Lung (tissue), 11 donors: ENCODE measurements at regions not wholly inside any gene's neighbourhood (a gene's known extent, or its start where the extent isn't known, plus 50 kb on each side); places are given as distances from the start of the nearest gene placed in this dataset.
"Not testable (repeated sequence)": the region's sequence is repeated elsewhere in the genome, so short reads cannot be mapped to it uniquely, and the experiment has no call there.

Source experiments
- ATAC-seq: fragments of 200-7000 bp; cut with Tn5 transposase; one replicate; pipeline ENCODE4 v1.9.1; 2020; ENCODE audit warnings: moderate number of reproducible peaks; ENCODE audit not compliant: insufficient read depth, low FRiP score
- DNase-seq, 3 donors: peaks; one replicate each; pipeline ENCODE4 v3.0.0-alpha.2; 2013 to 2017
- H3K27ac ChIP-seq, 2 donors: one replicate each; pipeline ENCODE4 v1.5.1; 2013; ENCODE audit warnings: mild to moderate bottlenecking in 2 of 2, moderate library complexity in 2 of 2, control low read depth in 1 of 2, inconsistent platforms in 1 of 2, low read depth in 1 of 2, low read length in 1 of 2
- H3K27me3 ChIP-seq, 3 donors: one replicate each; pipeline ENCODE4 v1.5.1; 2013; ENCODE audit warnings: low read length in 2 of 3; ENCODE audit not compliant: control insufficient read depth in 3 of 3, insufficient read depth in 3 of 3
- H3K36me3 ChIP-seq, 4 donors: one replicate each; pipeline ENCODE4 v1.5.1; 2013; ENCODE audit warnings: low read length in 4 of 4, mild to moderate bottlenecking in 1 of 4, moderate library complexity in 1 of 4; ENCODE audit not compliant: control insufficient read depth in 4 of 4, insufficient read depth in 4 of 4
- H3K4me1 ChIP-seq, 5 donors: one replicate each; pipeline ENCODE4 v1.5.1; 2013; ENCODE audit warnings: low read length in 5 of 5, mild to moderate bottlenecking in 2 of 5, moderate library complexity in 1 of 5; ENCODE audit not compliant: control insufficient read depth in 5 of 5, insufficient read depth in 5 of 5
- H3K4me3 ChIP-seq: one replicate; pipeline ENCODE4 v1.5.1; 2013; ENCODE audit warnings: mild to moderate bottlenecking, control low read depth, moderate library complexity
- H3K9ac ChIP-seq, 2 donors: one replicate each; pipeline ENCODE4 v1.5.1; 2013; ENCODE audit warnings: low read length in 2 of 2, control low read depth in 1 of 2; ENCODE audit not compliant: insufficient read depth in 1 of 2
- H3K9me3 ChIP-seq, 4 donors: one replicate each; pipeline ENCODE4 v1.5.1; 2013; ENCODE audit warnings: low read length in 3 of 4, mild to moderate bottlenecking in 1 of 4, moderate library complexity in 1 of 4; ENCODE audit not compliant: control insufficient read depth in 4 of 4, insufficient read depth in 3 of 4
- WGBS, 2 donors: extraction: QIAGEN DNeasy Blood & Tissue Kit; methylation state at CpG; one replicate each; pipeline ENCODE4 v1.1.7; 2013; 5-methylcytosine and 5-hydroxymethylcytosine counted together
- TF ChIP-seq, protein P1 (sequence below): IDR thresholded peaks from 2 replicates; pipeline ENCODE4 v1.5.1; 2012; ENCODE audit warnings: mild to moderate bottlenecking; ENCODE audit errors: control extremely low read depth, extremely low read depth
- donor health status: control.
- donor health status: control.
- donor health status: Bipolar disorder and iron deficiency.
- donor health status: healthy.
- donor health status: DM: yes; HTN: yes; CAD: no.

DNA sequence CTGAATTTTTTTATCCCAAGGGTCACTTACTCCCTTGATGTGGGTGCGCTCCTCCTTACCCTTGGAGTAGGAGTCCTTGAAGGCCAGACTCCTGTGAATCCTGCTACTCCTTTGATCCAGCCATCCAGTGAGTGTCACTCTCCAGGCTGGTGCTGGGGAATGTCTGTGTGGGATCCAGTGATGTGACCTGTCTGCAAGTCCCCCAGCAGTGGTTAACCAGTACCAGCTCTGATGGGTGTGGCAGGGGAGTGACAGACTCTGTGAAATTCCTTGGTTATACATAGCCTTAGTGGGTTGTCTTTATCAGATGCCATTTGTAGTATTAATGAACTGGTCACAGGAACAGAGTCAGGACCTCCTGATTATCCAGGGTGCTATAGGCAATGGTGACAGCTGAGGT is 409.5 kb upstream of the LMO3 start:
- ATAC-seq (no peak), DNase-seq (no peak)
- Histone ChIP-seq H3K27ac (no peak overlapping the region), H3K4me3 (no peak overlapping the region), H3K9me3 (peaks cover 0 to 4% (median 0%) of the 10 kb centered on the region in 4 donors), H3K36me3 (no peaks in the 10 kb centered on the region), H3K9ac (no peak overlapping the region), H3K27me3 (no peaks in the 10 kb centered on the region), H3K4me1 (no peaks in the 10 kb centered on the region)
- TF ChIP-seq, protein P1, sequence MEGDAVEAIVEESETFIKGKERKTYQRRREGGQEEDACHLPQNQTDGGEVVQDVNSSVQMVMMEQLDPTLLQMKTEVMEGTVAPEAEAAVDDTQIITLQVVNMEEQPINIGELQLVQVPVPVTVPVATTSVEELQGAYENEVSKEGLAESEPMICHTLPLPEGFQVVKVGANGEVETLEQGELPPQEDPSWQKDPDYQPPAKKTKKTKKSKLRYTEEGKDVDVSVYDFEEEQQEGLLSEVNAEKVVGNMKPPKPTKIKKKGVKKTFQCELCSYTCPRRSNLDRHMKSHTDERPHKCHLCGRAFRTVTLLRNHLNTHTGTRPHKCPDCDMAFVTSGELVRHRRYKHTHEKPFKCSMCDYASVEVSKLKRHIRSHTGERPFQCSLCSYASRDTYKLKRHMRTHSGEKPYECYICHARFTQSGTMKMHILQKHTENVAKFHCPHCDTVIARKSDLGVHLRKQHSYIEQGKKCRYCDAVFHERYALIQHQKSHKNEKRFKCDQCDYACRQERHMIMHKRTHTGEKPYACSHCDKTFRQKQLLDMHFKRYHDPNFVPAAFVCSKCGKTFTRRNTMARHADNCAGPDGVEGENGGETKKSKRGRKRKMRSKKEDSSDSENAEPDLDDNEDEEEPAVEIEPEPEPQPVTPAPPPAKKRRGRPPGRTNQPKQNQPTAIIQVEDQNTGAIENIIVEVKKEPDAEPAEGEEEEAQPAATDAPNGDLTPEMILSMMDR, result no peak
- WGBS, 2 donors, result 95 to 100% methylated on average over 1 of the region's 1 CpG

DNA sequence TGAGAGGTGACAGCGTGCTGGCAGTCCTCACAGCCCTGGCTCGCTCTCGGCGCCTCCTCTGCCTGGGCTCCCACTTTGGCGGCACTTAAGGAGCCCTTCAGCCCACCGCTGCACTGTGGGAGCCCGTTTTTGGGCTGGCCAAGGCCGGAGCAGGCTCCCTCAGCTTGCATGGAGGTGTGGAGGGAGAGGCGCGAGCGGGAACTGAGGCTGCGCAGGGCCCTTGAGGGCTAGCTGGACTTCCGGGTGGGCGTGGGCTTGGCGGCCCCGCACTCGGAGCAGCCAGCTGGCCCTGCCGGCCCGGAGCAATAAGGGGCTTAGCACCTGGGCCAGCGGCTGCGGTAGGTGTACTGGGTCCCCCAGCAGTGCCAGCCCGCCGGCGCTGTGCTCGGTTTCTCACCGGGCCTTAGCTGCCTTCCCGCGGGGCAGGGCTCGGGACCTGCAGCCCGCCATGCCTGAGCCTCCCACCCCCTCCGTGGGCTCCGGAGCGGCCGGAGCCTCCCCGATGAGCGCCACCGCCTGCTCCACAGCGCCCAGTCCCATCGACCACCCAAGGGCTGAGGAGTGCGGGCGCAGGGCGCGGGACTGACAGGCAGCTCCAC is 401.6 kb upstream of the LMO3 start:
- DNase-seq, ATAC-seq, H3K4me3 ChIP-seq, H3K27me3 ChIP-seq, H3K27ac ChIP-seq, H3K9ac ChIP-seq, H3K9me3 ChIP-seq, H3K36me3 ChIP-seq, H3K4me1 ChIP-seq: not testable (repeated sequence)
- WGBS, 2 donors, result 95 to 96% methylated on average over 42 to 43 of the region's 43 CpGs

DNA sequence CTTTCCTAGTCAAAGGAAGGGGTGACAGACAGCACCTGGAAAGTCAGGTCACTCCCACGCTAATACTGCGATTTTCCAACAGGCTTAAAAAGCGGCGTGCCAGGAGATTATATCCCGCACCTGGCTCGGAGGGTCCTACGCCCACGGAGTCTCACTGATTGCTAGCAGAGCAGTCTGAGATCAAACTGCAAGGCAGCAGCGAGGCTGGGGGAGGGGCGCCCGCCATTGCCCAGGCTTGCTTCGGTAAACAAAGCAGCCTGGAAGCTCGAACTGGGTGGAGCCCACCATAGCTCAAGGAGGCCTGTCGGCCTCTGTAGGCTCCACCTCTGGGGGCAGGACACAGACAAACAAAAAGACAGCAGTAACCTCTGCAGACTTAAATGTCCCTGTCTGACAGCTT is 392.6 kb upstream of the LMO3 start:
- H3K27me3 ChIP-seq, H3K36me3 ChIP-seq, H3K4me1 ChIP-seq, DNase-seq, H3K4me3 ChIP-seq, ATAC-seq, H3K9me3 ChIP-seq, H3K9ac ChIP-seq, H3K27ac ChIP-seq: not testable (repeated sequence)
- 92 to 96% methylated on average over 14 of the region's 14 CpGs for WGBS, 2 donors

DNA sequence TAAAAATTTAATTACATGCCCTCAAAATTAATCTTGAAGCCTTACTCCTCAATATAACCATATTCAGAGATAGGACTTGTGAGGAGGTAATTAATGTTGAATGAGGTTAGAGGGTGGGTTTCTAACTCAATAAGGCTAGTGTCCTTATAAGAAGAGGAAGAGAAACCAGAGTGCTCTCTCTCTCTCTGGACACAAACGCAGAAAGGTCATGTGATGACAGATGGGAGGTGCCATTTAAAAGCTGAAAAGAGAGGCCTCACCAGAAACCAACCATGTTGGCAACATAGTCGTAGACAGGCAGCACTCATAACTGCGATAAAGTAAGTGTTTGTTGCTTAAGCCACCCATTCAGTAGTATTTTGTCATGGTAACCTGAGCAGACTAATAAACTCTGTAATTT is 378.5 kb upstream of the LMO3 start:
- Histone ChIP-seq H3K27me3 (no peaks in the 10 kb centered on the region), H3K9me3 (peaks cover 0 to 3% (median under 1%) of the 10 kb centered on the region in 4 donors), H3K27ac (no peak overlapping the region), H3K4me1 (no peaks in the 10 kb centered on the region), H3K36me3 (no peaks in the 10 kb centered on the region), H3K9ac (no peak overlapping the region), H3K4me3 (no peak overlapping the region)
- TF ChIP-seq, protein P1, result no peak
- 82 to 91% methylated on average over 3 of the region's 3 CpGs for WGBS, 2 donors
- ATAC-seq (no peak), DNase-seq (no peak)
